Brain microvascular endothelial cell (primary cell): ENCODE measurements at regions not wholly inside any gene's neighbourhood (a gene's known extent, or its start where the extent isn't known, plus 50 kb on each side); places are given as distances from the start of the nearest gene placed in this dataset.

Source experiments
- DNase-seq: peaks from one replicate; pipeline ENCODE4 v3.0.0-alpha.2; 2020
- H3K27ac ChIP-seq: fragments of 250-450 bp; sonication (Bioruptor Pico); 2 replicates; pipeline ENCODE4 v1.5.1; 2020; ENCODE audit warnings: mild to moderate bottlenecking, moderate library complexity
- H3K27me3 ChIP-seq: fragments of 250-450 bp; sonication (Bioruptor Pico); replicated peaks from 2 replicates; pipeline ENCODE4 v1.5.1; 2020; ENCODE audit warnings: mild to moderate bottlenecking
- H3K36me3 ChIP-seq: fragments of 250-450 bp; sonication (Bioruptor Pico); replicated peaks from 2 replicates; pipeline ENCODE4 v1.5.1; 2020; ENCODE audit warnings: mild to moderate bottlenecking
- H3K4me3 ChIP-seq: 2 replicates; pipeline ENCODE4 v1.5.1; 2011; ENCODE audit warnings: low read depth, mild to moderate bottlenecking, control low read depth, low read length, moderate library complexity
- in situ Hi-C: cut with HindIII; loops from 2 replicates; pipeline ENCODE4 v1.10.0; 2017; ENCODE audit warnings: low sequenced_read_pairs, low pct_ligation_motif_present
- TF ChIP-seq, protein P1 (sequence below): IDR thresholded peaks from 2 replicates; pipeline ENCODE4 v1.5.1; 2011; ENCODE audit warnings: low read depth, mild to moderate bottlenecking, moderate library complexity, low read length, control low read depth, inconsistent platforms; ENCODE audit errors: missing control alignments

DNA sequence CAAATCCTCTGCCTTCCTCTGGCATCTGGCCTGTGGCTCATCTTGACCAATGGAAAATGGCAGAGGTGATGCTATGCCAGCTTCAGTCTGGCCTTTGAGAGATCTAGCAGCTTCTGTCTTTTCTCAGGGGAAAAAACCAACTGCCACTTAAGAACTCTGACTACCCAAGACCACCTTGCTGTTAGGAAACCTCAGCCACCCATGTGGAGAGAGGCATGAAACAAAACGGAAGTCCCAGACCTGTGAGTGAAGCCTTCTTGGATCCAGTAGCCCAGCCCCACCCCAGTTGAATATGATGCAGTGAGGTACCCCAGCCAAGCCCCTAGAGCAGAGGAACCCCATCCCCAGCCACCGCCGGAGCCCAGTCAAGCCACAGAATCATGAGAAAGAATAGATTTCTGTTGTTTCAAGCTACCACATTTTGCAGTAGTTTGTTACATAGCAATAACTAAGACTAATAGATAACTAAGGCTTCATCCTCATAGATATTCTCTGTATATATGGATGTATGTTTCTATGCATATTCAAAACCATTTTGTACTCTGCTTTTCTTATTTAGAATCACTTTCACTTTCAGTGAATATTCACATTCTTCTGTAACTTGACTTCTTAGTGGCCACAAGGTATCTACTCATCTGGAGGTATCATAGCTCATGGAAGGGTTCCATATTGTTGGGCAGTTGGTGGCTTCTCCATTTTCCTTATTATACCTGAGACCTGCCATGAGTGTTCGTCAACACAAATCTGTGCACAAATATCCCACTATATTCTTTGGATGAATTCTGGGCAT, 142.1 kb downstream of the FBXO15 start:
- TF ChIP-seq, protein P1, sequence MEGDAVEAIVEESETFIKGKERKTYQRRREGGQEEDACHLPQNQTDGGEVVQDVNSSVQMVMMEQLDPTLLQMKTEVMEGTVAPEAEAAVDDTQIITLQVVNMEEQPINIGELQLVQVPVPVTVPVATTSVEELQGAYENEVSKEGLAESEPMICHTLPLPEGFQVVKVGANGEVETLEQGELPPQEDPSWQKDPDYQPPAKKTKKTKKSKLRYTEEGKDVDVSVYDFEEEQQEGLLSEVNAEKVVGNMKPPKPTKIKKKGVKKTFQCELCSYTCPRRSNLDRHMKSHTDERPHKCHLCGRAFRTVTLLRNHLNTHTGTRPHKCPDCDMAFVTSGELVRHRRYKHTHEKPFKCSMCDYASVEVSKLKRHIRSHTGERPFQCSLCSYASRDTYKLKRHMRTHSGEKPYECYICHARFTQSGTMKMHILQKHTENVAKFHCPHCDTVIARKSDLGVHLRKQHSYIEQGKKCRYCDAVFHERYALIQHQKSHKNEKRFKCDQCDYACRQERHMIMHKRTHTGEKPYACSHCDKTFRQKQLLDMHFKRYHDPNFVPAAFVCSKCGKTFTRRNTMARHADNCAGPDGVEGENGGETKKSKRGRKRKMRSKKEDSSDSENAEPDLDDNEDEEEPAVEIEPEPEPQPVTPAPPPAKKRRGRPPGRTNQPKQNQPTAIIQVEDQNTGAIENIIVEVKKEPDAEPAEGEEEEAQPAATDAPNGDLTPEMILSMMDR: no peak
- Histone ChIP-seq H3K27ac (no peak overlapping the region), H3K4me3 (no peak overlapping the region), H3K27me3 (no peaks in the 10 kb centered on the region), H3K36me3 (no peaks in the 10 kb centered on the region)
- in situ Hi-C loops: no loop called here
- DNase-seq: no peak

DNA sequence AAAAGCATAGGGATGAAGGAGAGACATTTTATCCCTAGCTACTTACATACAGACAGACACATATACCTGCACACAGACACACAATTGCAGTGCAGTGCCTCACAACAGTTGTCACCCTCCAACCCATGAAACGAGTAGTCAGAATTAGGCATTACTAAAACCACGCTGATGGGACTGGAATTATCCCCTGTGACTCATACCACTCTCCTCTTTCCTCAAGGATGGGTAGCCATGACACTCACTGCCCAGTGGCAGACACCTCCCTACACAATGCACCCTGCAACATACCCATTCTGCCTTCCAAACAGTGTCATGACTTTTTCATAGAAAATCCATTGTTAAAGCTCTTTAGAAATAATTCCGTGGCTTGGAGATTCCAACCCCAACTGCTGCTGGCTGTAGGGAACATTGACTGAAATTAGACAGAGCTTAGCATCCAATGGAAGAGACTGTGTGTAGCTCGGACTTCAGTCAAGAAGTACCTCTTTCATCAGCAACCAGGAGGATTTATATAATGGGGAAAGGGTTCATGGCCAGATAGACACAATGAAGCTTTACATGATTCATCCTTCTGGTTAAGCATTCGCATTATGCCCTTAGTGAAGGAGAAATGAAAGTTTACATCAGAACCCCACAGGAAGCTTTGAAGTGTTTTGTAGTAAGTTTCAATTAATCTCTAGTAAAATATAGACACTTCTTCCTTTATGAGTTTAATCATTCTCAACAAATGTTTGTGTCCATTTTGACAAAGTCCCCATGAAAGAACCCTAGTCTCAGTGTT, 155.2 kb downstream of the FBXO15 start:
- TF ChIP-seq, protein P1: no peak
- Histone ChIP-seq H3K27ac (no peak overlapping the region), H3K36me3 (no peaks in the 10 kb centered on the region), H3K27me3 (no peaks in the 10 kb centered on the region), H3K4me3 (no peak overlapping the region)
- DNase-seq: no peak
- in situ Hi-C loops: no loop called here

GRCh38 chr18:73991570-73991969, 156.1 kb downstream of the FBXO15 start:
- no peak overlapping the region for H3K27ac ChIP-seq
- H3K36me3 ChIP-seq: no peaks in the 10 kb centered on the region
- no peak for DNase-seq
- H3K27me3 ChIP-seq: no peaks in the 10 kb centered on the region
- H3K4me3 ChIP-seq: no peak overlapping the region
- in situ Hi-C loops: no loop called here
- TF ChIP-seq, protein P1: no peak

DNA sequence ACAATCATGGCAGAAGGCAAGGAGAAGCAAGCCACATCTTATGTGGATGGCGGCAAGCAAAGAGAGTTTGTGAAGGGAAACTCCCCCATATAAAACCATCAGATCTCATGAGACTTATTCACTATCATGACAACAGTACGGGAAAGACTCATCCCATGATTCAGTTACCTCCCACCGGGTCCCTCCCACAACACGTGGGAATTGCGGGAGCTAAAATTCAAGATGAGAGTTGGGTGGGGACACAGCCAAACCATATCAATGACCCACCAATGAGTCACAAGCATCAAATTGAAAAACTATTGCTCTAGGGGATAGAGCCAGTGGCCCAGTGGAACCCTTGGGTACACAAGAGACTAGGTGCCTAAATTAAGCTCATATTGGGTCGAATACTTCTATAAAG, 157.4 kb downstream of the FBXO15 start:
- no peak overlapping the region for H3K27ac ChIP-seq
- TF ChIP-seq, protein P1: no peak
- no peaks in the 10 kb centered on the region for H3K36me3 ChIP-seq
- in situ Hi-C loops: no loop called here
- no peaks in the 10 kb centered on the region for H3K27me3 ChIP-seq
- no peak overlapping the region for H3K4me3 ChIP-seq
- no peak for DNase-seq

GRCh38 chr18:73987247-73987980, 160.2 kb downstream of the FBXO15 start:
- Histone ChIP-seq H3K36me3 (no peaks in the 10 kb centered on the region), H3K4me3 (no peak overlapping the region), H3K27ac (no peak overlapping the region), H3K27me3 (no peaks in the 10 kb centered on the region)
- TF ChIP-seq, protein P1: no peak
- in situ Hi-C loops: no loop called here
- peak; percentile 2 for DNase-seq
